Neural progenitor cell (in vitro differentiated cells): ENCODE measurements at regions not wholly inside any gene's neighbourhood (a gene's known extent, or its start where the extent isn't known, plus 50 kb on each side); places are given as distances from the start of the nearest gene placed in this dataset.

Experiments used
- DNase-seq: peaks from one replicate; pipeline ENCODE4 v3.0.0-alpha.2; 2016; ENCODE audit warnings: low spot score
- H2AFZ ChIP-seq: fragments of 200-600 bp; sonication (generic); replicated peaks from 2 replicates; pipeline ENCODE4 v1.6.1; 2016; ENCODE audit warnings: antibody characterized with exemption
- H3F3A ChIP-seq: fragments of 200-600 bp; sonication (generic); 2 replicates; pipeline ENCODE4 v1.6.1; 2016; ENCODE audit warnings: antibody characterized with exemption, low read depth
- H3K27ac ChIP-seq: fragments of 200-600 bp; sonication (generic); 2 replicates; pipeline ENCODE4 v1.5.1; 2016; ENCODE audit warnings: mild to moderate bottlenecking
- H3K27me3 ChIP-seq: fragments of 200-600 bp; sonication (generic); 2 replicates; pipeline ENCODE4 v1.6.1; 2016; ENCODE audit warnings: mild to moderate bottlenecking, moderate library complexity
- H3K36me3 ChIP-seq: fragments of 200-600 bp; sonication (generic); 2 replicates; pipeline ENCODE4 v1.5.1; 2016
- H3K4me1 ChIP-seq: fragments of 200-600 bp; sonication (generic); 2 replicates; pipeline ENCODE4 v1.6.1; 2016; ENCODE audit warnings: mixed run types
- H3K4me2 ChIP-seq: fragments of 200-600 bp; sonication (generic); 2 replicates; pipeline ENCODE4 v1.6.1; 2016
- H3K4me3 ChIP-seq: fragments of 200-600 bp; sonication (generic); 2 replicates; pipeline ENCODE4 v1.5.1; 2016
- H3K79me2 ChIP-seq: fragments of 200-600 bp; sonication (generic); 2 replicates; pipeline ENCODE4 v1.6.1; 2016; ENCODE audit warnings: low read depth
- H3K9ac ChIP-seq: fragments of 200-600 bp; sonication (generic); 2 replicates; pipeline ENCODE4 v1.6.1; 2016
- H3K9me3 ChIP-seq: fragments of 200-600 bp; sonication (generic); 2 replicates; pipeline ENCODE4 v1.5.1; 2016; ENCODE audit warnings: low read depth
- H4K20me1 ChIP-seq: fragments of 200-600 bp; sonication (generic); 2 replicates; pipeline ENCODE4 v1.6.1; 2016; ENCODE audit warnings: low read depth
- H3K27ac Mint-ChIP-seq: 3 replicates; pipeline ENCODE4 v1.8.0; 2021; ENCODE audit warnings: mixed read lengths
- H3K27me3 Mint-ChIP-seq: 2 replicates; pipeline ENCODE4 v1.8.0; 2022; ENCODE audit warnings: low read depth, mild to moderate bottlenecking, inconsistent platforms, moderate library complexity, mixed read lengths; ENCODE audit not compliant: insufficient read depth
- H3K36me3 Mint-ChIP-seq: 3 replicates; pipeline ENCODE4 v1.8.0; 2021; ENCODE audit warnings: mixed read lengths
- H3K4me1 Mint-ChIP-seq: 3 replicates; pipeline ENCODE4 v1.8.0; 2021; ENCODE audit warnings: mixed read lengths
- H3K4me3 Mint-ChIP-seq: 3 replicates; pipeline ENCODE4 v1.8.0; 2021; ENCODE audit warnings: mild to moderate bottlenecking, moderate library complexity, mixed read lengths
- H3K9me3 Mint-ChIP-seq: 3 replicates; pipeline ENCODE4 v1.8.0; 2020; ENCODE audit warnings: mixed read lengths
- EZH2 ChIP-seq: fragments of 200-600 bp; sonication (generic); IDR thresholded peaks from 2 replicates; pipeline ENCODE4 v1.6.1; 2017; ENCODE audit warnings: antibody characterized with exemption, mild to moderate bottlenecking, moderate library complexity
- EZH2phosphoT487 ChIP-seq: fragments of 200-600 bp; sonication (generic); IDR thresholded peaks from 2 replicates; pipeline ENCODE4 v1.6.1; 2017; ENCODE audit warnings: antibody characterized with exemption
- TF ChIP-seq, protein P1 (sequence below): fragments of 200-600 bp; sonication (generic); IDR thresholded peaks from 2 replicates; pipeline ENCODE4 v1.5.1; 2017; ENCODE audit warnings: antibody characterized with exemption, mild to moderate bottlenecking

DNA sequence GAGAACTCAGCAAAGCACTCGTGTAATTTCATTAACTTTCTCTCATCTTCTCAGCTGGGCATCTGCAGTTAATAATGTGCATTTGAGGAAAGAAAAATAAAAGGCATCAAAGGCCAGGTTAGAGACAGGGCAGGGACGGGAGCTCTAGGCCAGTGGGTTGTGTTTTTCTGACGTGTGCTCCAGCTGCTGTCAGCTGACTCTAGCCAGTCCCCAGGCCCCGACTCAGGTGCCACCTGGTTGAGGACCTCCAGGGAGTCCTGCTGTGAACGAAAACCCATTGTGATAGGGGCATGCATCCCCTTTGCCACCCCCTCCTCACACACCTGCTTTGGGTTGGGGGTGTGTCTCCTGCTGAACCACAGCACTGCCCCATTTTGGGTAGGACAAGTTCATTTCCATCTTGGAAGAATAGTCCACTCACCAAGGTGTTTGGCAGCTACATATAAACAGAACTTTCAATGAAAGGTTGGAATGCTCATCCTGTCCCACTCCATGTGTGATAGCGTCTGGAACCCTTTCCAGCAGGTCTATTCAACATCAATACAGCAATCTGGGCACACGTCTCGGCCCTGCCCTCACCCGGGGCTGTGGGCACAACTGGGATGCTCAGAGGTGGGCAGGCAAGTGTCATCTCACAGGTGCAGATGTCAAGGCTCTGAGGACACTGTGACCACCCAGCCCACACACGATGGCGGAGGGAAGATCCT, 146.1 kb upstream of the FAM20C start:
- TF ChIP-seq EZH2, result no peak
- TF ChIP-seq EZH2phosphoT487, result no peak
- TF ChIP-seq, protein P1, sequence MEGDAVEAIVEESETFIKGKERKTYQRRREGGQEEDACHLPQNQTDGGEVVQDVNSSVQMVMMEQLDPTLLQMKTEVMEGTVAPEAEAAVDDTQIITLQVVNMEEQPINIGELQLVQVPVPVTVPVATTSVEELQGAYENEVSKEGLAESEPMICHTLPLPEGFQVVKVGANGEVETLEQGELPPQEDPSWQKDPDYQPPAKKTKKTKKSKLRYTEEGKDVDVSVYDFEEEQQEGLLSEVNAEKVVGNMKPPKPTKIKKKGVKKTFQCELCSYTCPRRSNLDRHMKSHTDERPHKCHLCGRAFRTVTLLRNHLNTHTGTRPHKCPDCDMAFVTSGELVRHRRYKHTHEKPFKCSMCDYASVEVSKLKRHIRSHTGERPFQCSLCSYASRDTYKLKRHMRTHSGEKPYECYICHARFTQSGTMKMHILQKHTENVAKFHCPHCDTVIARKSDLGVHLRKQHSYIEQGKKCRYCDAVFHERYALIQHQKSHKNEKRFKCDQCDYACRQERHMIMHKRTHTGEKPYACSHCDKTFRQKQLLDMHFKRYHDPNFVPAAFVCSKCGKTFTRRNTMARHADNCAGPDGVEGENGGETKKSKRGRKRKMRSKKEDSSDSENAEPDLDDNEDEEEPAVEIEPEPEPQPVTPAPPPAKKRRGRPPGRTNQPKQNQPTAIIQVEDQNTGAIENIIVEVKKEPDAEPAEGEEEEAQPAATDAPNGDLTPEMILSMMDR, result no peak
- no peaks in the 10 kb centered on the region for H3K4me1 ChIP-seq
- Mint-ChIP-seq H3K4me3 (no peak overlapping the region), H3K27me3 (peaks cover 4% of the 10 kb centered on the region), H3K36me3 (no peaks in the 10 kb centered on the region), H3K9me3 (no peaks in the 10 kb centered on the region), H3K27ac (no peak overlapping the region), H3K4me1 (peaks cover 4% of the 10 kb centered on the region)
- no peaks in the 10 kb centered on the region for H3F3A ChIP-seq
- no peaks in the 10 kb centered on the region for H3K79me2 ChIP-seq
- no peaks in the 10 kb centered on the region for H4K20me1 ChIP-seq
- H3K27ac ChIP-seq, result no peak overlapping the region
- DNase-seq, result no peak
- H3K4me2 ChIP-seq, result no peak overlapping the region
- H2AFZ ChIP-seq, result no peak overlapping the region
- H3K27me3 ChIP-seq, result no peaks in the 10 kb centered on the region
- no peak overlapping the region for H3K4me3 ChIP-seq
- H3K36me3 ChIP-seq, result no peaks in the 10 kb centered on the region
- H3K9ac ChIP-seq, result no peak overlapping the region
- H3K9me3 ChIP-seq, result no peaks in the 10 kb centered on the region

GRCh38 chr7:46830-47140, 145.6 kb upstream of the FAM20C start:
- Histone ChIP-seq H3F3A (no peaks in the 10 kb centered on the region), H3K4me1 (no peaks in the 10 kb centered on the region), H3K27ac (no peak overlapping the region), H2AFZ (no peak overlapping the region), H4K20me1 (no peaks in the 10 kb centered on the region), H3K9ac (no peak overlapping the region), H3K27me3 (no peaks in the 10 kb centered on the region), H3K9me3 (no peaks in the 10 kb centered on the region), H3K79me2 (no peaks in the 10 kb centered on the region), H3K4me3 (no peak overlapping the region), H3K4me2 (no peak overlapping the region), H3K36me3 (no peaks in the 10 kb centered on the region)
- TF ChIP-seq, protein P1, result no peak
- TF ChIP-seq EZH2 (no peak), EZH2phosphoT487 (no peak)
- H3K27ac Mint-ChIP-seq, result no peak overlapping the region
- peaks cover 4% of the 10 kb centered on the region for H3K4me1 Mint-ChIP-seq
- H3K4me3 Mint-ChIP-seq, result no peak overlapping the region
- H3K36me3 Mint-ChIP-seq, result no peaks in the 10 kb centered on the region
- H3K27me3 Mint-ChIP-seq, result peaks cover 4% of the 10 kb centered on the region
- no peaks in the 10 kb centered on the region for H3K9me3 Mint-ChIP-seq
- no peak for DNase-seq

DNA sequence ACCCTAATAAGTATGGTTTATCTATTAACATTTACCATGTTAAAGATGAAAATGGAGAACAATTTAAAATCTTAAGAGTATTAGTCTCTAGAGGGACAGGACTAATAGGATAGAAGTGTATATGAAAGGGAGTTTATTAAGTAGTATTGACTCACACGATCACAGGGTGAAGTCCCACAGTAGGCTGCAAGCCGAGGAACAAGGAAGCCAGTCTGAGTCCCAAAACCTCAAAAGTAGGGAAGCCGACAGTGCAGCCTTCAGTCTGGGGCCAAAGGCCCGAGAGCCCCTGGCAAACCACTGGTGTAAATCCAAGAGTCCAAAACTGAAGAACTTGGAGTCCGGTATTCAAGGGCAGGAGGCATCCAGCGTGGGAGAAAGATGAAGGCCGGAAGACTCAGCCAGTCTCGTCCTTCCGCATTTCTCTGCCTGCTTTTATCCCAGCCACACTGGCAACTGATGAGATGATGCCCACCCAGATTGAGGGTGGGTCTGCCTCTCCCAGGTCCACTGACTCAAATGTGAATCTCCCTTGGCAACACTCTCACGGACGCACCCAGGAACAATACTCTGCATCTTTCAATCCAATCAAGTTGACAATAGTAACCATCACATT, 140.8 kb upstream of the FAM20C start:
- TF ChIP-seq, protein P1, result no peak
- TF ChIP-seq EZH2phosphoT487 (no peak), EZH2 (no peak)
- H3K27ac Mint-ChIP-seq, result no peak overlapping the region
- no peaks in the 10 kb centered on the region for H3K9me3 Mint-ChIP-seq
- H2AFZ ChIP-seq, result no peak overlapping the region
- no peaks in the 10 kb centered on the region for H3K79me2 ChIP-seq
- H3K4me1 Mint-ChIP-seq, result peaks cover 12% of the 10 kb centered on the region
- no peaks in the 10 kb centered on the region for H3K27me3 ChIP-seq
- H4K20me1 ChIP-seq, result no peaks in the 10 kb centered on the region
- no peaks in the 10 kb centered on the region for H3K27me3 Mint-ChIP-seq
- no peaks in the 10 kb centered on the region for H3K4me1 ChIP-seq
- H3K9me3 ChIP-seq, result no peaks in the 10 kb centered on the region
- H3K4me2 ChIP-seq, result no peak overlapping the region
- H3K9ac ChIP-seq, result no peak overlapping the region
- H3K36me3 ChIP-seq, result no peaks in the 10 kb centered on the region
- H3F3A ChIP-seq, result no peaks in the 10 kb centered on the region
- no peak overlapping the region for H3K4me3 ChIP-seq
- H3K36me3 Mint-ChIP-seq, result no peaks in the 10 kb centered on the region
- H3K27ac ChIP-seq, result no peak overlapping the region
- DNase-seq, result no peak
- no peak overlapping the region for H3K4me3 Mint-ChIP-seq
